ENCODE measurements at regions not wholly inside any gene's neighbourhood (a gene's known extent, or its start where the extent isn't known, plus 50 kb on each side); places are given as distances from the start of the nearest gene placed in this dataset.

- peak; percentile 66 for DNase-seq (ENCODE audit: low read depth)
These were observed 57.9 kb upstream of the EPAS1 start for GRCh38 chr2:46239175-46239846.

DNA sequence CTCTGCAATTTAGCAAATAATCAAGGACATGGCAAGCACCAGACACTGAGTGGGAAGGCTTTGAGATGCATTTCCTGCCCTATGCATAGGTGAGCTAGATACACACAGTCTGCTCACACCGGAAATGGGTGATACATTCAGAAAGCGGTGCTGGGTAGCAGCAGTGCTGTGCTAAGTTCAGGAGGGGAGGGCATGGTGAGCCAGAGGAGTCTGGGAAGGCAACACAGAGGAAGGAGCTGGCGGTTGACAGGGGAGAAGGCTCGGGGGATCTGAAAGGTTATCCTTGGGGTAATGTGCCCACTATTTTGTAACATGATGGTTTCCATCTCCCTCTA is 57.4 kb upstream of the EPAS1 start:
- DNase-seq (ENCODE audit: low read depth) = peak; percentile 12

DNA sequence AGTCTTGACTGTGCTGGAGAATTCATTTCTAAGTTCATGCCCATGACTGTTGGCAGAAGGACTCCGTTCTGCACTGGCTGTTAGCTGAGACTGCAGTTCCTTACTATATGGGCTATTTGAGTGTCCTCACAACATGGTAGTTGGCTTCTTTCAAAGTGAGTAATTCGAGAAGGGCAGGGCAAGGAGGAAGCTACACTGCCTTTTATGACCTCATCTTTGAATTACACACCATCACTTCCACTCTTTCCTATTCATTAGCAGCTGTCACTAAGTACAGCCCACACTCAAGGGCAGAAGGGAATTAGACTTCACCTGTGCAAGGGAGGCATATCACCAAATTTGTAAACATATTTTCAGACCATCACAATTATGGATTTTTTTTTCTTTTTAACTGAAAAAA is 55.9 kb upstream of the EPAS1 start:
- peak; percentile 81 for DNase-seq (ENCODE audit: low read depth)

DNA sequence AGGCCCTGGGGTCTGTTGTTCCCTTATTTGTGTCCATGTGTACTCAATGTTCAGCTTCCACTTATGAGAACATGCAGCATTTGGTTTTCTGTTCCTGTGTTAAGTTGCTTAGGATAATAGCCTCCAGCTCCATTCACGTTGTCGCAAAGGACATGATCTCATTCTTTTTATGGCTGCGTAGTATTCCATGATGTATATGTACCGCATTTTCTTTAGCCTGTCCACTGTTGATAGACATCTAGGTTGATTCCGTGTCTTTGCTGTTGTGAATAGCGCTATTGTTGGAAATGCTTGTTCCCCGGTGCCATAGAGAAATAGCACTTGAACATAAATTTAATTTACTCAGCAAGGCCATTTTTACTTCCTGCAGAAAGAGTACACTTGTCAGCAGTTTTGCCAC is 51.3 kb upstream of the EPAS1 start:
- DNase-seq (ENCODE audit: low read depth) = no peak

DNA sequence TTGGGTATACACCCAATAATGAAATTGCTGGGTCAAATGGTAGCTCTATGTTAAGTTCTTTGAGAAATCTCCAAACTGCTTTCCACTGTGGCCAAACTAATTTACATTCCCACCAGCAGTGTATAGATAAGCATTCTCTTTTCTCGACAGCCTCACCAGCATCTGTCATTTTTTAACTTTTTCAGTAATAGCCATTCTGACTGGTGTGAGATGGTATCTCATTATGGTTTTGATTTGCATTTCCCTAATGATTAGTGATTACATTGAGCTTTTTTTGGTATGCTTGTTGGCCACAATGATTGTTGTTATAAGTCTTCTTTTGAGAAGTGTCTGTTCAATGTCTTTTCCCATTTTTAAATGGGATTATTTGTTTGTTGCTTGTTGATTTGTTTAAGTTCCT is 50.4 kb upstream of the EPAS1 start:
- no peak for DNase-seq (ENCODE audit: low read depth)

Measured in HT1080 (cell line).